ENCODE measurements at regions not wholly inside any gene's neighbourhood (a gene's known extent, or its start where the extent isn't known, plus 50 kb on each side); places are given as distances from the start of the nearest gene placed in this dataset.
"Not testable (repeated sequence)": the region's sequence is repeated elsewhere in the genome, so short reads cannot be mapped to it uniquely, and the experiment has no call there.

DNA sequence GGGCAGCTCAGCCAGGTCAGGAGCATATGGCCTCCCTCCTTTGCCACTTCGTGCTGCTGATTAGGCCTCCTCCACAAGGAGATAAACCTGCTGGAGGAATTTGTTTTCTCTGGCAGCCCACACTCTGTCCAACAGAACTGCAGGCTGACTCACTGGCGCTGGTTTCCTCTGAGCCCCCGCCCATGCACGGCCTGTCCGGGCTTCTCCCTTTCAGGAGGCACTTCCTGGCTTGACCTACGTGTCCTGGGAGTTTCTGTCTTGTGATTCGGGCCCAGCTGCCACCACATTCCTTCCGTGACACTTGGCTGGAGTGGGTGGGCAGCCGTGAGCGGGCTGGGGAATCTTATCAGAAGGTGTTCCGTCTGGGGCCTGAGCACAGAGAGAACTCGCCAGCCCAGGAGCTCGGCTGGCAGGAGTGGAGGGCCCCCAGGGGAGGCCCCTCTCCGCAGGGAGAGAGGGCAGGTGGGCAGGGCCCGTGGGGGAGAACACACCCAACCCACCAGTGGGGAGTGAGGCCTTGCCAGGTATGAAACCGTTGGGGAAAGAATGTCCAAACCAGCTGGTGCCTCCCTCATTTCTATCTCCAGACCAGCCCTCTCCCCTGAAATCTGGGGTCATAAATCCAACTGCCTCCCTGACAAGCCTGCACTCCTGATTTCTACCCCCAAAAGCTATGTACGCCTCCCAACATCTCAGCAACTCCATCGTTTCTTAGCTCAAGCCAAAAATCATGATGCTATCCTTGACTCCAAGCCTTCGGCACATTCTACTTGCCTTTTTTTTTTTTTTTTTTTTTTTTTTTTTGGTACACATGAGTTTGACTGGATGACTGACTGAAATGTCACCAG lies 110.6 kb upstream of the MEF2A start:
- no peak for DNase-seq (ENCODE audit: low read depth, low spot score)
- H3K4me3 ChIP-seq (ENCODE audit: low read length), result no peak overlapping the region

DNA sequence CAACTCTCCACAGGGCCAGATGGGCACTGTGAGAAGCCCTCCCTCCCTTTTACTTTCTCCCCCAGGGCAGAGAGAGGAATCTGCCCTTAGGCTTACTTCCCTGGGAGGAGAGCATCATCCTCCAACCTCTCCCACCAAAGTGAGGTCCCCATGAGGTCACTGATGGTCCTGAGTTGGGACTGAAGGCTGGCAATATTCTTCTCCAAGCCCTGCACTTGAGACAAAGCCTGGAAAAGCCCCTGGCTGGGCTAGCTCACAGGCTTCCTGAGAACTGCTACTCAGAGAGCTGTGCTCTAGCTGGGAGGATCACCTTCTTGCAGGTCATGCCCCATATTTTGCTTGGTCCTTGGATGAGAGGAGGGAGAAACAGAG lies 110.0 kb upstream of the MEF2A start:
- no peak for DNase-seq (ENCODE audit: low read depth, low spot score)
- H3K4me3 ChIP-seq (ENCODE audit: low read length), result no peak overlapping the region

DNA sequence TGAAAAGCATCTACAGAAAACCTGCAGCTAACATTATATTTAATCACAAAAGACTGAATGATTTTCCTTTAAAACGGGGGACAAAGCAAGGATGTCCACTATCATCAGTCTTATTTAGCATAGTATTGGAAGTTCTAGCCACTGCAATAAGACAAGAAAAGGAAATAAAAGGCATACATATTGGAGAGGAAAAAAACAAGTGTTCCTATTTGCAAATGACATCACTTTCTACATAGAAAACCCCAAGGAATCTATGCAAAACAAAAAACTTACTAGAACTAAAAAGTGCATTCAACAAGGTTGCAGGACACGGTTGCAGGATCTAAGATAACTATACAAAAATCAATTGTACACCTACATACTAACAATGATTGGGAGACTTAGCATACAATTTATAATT lies 101.6 kb upstream of the MEF2A start:
- no peak for DNase-seq (ENCODE audit: low read depth, low spot score)
- H3K4me3 ChIP-seq (ENCODE audit: low read length), result no peak overlapping the region

DNA sequence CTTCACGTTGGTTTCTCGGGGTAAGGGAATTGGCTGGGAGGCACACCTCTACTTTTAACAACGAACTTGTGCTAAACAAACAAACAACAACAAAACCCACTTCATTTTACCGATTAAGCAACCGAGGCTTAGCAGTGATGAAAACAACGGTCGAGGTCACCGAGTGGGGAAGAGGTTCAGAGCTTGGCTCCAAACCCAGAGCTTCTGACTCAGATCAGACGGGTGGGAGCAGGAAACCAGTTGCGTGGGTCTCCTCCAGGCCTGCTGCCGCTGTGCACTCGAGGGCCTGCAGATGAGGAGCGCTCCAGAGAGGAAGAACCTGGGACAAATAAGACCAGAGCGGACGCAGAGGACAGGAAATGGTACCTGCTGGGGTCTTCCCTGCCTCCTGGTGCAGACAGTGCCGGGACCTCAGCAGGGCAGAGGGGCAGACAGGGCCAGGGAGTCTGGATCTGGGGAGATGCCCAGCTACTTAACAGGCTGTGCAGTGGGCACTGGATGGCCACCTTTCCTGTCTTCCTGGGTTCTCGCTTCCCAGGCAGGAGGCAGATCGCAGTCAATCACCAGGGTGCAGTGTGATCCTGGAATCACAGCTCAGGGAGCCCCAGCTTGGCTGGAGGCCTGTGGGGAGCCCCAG lies 99.0 kb upstream of the MEF2A start:
- no peak overlapping the region for H3K4me3 ChIP-seq (ENCODE audit: low read length)
- DNase-seq (ENCODE audit: low read depth, low spot score), result no peak

DNA sequence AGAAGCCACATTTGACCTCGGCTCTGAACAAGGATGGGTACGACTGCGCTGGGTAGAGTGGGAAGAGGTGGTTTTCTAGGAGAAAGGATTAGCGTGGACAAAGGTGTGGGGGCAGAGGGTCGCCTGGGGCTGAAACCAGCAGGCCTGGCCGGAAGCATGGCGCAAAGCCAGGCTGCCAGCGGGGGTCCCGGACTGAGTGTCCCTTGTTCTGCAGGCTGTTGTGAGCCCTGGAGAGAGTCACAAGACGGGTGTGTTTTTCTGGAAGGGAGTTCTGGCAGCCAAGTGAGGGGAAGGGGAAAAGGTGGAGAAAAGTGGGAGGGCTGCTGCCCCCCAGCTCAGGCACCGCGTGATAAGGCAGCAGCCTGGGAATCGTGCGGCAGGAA lies 98.5 kb upstream of the MEF2A start:
- no peak overlapping the region for H3K4me3 ChIP-seq (ENCODE audit: low read length)
- DNase-seq (ENCODE audit: low read depth, low spot score), result no peak

DNA sequence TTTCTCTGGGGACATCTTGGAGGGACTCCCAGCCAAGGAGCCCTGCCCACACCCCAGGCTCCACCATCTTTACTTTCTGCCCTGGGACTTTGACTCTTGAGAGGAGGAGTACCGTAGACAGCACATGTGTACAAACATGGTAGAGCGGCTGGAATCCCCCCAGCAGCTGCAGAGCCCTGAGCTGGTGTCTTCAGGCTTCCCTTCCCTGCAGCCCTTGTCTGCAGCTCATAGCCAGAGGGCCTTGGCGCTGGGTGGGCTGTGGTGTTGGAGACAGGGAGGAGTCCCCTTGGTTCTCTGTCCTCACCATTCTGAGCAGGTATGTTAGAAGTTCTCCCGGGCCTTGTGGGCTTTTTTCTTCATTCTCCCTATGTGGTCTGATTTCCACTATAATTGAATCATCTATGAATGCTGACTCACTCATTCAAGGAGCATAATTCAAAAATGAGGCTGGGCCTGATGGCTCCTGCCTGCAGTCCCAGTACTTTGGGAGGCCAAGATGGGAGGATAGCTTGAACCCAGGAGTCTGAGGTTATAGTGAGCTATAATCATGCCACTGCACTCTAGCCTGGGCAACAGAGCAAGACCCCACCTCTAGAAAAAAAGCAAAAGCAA lies 97.8 kb upstream of the MEF2A start:
- H3K4me3 ChIP-seq (ENCODE audit: low read length), result no peak overlapping the region
- DNase-seq (ENCODE audit: low read depth, low spot score), result no peak

DNA sequence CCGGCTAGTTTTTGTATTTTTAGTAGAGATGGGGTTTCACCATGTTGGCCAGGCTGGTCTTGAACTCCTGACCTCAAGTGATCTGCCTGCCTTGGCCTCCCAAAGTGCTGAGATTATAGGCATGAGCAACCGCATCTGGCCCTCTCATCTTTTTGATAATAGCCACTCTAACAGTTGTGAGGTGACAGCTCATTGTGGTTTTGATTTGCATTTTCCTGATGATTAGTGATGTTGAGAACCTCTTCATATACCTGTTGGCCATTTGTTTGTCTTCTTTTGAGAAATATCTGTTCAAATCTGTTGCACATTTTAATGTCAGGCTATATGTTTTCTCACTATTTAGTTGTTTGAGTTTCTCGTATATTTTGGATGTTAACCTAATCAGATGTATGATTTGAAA lies 95.6 kb upstream of the MEF2A start:
- H3K4me3 ChIP-seq (ENCODE audit: low read length); DNase-seq (ENCODE audit: low read depth, low spot score): not testable (repeated sequence)

DNA sequence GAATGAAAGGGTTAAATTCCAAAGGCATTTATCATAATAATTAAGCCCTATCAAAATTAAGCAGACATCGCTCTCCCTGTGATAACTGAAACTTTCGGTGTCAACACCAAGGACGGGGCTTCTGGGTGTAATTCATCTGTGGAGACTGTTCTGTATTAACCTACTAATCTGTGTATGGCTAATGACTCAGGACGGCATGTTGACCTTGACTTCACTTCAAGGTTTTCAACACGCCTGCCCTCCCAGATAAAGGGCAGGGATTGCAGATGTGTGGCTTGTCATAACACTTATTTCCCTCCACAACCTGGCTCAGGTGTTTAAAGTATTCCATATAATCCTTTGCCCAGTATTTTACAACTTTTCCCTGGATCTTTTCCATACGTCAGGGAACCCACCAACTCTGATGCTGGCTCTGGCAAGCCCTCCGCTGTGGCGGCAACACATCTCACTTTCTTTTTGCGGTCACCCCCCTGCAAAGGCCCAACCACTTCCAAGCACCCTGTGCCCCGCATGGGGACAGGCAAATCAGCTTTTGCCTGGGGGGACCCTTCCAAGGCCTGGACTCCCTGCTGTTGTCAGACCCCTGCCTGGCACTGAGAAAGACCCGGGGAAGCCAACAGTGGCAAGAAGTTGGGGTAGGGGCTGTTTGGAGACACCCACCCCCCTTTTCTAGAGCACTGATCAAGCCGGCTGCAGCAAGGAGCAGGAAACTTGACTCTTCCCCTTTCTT lies 93.2 kb upstream of the MEF2A start:
- H3K4me3 ChIP-seq (ENCODE audit: low read length), result no peak overlapping the region
- no peak for DNase-seq (ENCODE audit: low read depth, low spot score)

DNA sequence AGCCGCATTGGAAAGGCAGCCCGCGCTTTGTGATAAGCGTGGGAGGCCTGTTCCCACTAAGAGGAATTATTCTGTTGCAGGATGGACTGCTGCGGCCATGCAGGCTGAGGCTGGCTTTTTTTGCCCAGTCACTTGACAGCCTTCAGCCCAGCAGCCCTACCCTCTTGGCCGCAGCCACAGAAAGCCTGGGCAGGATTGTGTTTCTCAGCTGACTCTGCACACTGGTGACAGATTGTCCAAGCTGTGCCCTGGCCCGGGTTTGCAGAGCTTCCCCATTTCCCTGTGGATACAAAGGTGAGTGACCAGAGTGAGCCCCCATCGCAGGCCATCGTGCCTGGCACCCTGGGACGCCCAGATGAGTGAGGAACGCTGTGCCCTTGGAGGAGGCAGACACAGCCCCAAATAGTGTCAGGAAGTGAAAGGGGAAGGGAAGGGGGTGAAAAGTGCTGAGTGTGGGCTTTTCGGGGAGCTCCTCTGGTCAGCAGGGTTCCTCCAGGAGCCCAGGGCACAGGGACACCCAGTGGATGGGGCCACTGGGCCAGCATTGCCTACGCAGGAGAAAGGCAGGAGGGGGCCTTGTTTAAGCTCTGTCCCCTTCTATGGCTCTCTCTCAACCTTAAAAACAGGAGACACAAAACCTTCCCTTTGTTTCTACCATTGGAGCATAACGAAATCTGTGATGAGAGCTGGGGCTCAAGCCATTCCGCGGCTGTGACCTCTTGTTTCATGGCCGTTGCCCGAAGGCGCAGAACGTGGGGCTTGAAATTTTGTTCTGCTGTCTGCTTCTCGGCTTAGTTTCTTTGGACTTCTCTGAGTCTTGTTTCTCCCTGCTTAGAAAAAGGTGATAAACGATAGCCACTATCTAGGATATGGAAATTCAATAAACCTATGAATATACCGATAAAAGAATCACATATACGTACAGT lies 91.5 kb upstream of the MEF2A start:
- H3K4me3 ChIP-seq (ENCODE audit: low read length), result no peak overlapping the region
- no peak for DNase-seq (ENCODE audit: low read depth, low spot score)

DNA sequence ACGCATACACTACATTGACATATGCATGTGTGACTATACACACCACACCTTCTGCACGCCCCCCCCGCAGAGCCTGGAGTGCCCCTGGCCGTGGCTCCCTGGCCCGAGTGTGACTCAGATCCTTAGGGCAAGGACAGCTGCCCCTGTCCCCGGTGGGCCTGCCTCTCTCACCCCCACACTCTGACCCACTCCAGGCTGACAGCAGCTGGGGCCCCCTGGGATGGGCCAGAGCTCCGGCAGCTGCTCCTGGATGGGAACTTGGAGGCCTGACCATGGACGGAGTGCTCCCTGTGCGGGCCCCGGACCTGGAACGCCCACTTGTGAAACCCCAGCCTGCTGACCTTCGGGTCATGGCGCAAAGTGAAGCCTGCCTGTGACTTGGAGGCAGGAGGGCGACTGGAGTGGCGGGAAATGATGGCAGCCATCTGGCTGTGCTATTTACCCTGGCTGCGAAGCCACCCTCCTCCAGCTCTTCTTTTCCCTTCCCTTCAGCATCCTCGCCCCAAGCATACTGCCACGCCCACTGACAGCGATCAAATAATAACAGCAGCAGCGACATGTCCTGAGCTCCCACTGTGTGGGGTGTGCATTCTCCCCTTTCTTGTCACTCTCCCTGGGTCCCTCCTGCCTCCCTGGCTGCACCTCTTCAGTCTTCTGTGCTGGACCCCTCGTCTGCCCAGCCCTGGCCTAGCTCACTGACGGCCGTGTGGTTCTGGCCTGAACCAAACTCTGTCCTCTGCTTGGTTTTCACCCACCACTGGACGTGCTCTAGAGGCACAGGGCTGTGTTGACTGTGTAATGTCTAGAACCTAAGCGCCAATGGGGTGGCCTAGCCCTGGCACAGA lies 90.7 kb upstream of the MEF2A start:
- H3K4me3 ChIP-seq (ENCODE audit: low read length), result no peak overlapping the region
- DNase-seq (ENCODE audit: low read depth, low spot score), result no peak

DNA sequence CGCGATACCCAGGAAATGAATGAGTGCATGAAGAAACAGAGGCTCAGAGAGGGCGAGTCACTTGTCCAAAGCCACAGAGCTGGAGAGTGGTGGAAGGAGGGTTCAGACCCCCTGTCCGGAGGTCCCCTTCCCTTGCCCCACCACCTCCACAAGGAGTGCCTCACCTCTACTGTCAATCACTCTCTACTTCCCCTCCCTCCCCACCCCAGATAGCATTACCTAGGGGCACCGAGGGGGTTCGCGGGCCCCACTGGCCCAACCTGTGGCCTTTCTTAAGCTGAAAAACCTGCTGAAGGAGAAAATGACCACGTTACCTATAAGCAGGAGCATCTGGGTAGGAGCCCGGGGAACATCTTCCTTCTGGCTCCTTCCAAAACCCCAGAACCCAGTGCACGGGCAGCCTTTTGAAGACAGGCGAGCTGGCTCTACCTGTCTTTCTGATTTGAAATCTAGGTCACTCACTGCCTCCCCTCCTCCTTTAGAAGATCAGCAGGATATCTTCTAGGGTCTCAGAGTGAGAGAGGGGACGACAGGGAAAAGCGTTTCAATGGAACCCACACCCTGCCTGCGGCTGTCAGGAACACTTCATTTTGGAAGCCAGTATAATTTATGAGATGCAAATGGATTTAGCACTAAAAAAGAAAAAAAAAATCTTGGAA lies 89.9 kb upstream of the MEF2A start:
- H3K4me3 ChIP-seq (ENCODE audit: low read length), result no peak overlapping the region
- DNase-seq (ENCODE audit: low read depth, low spot score), result no peak

DNA sequence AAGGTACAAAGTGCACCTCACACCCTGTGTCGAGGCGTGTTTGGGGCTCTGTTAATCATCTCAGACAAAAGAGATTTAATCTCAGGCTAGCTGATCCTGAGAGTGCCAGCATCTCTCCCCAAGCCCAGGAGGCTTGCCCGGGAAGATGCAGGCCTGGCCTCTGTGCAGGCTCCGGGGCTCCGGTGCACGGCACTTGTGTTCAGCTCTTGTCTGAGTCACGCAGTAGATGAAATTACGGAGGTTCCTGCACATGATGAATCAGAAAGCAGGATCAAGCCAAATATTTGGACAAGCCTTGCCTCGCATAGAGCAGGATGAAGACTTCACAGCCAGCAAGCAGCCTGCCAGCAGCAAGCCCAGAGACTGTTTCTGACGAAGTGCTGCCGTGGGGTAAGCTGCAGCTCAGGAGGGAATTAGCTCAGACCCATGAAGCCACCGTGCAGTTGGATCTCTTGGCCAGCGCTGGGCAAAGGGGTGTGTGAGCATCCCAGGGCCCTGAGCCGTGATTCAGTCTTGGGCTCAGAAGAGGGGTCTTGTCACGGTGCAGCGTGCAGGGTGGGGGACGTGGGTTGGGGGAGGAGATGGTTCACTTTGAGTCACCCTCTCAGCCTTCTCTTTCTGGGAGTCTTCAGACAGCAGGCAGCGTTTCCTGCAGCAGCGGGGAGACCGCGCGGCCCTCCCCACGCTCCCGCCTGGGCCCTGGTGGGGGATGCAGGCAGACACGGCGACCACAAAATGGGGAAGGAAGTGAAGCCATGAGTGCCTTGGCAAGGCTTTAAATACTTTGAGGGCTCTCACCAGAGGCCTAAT lies 89.2 kb upstream of the MEF2A start:
- peak; percentile 79 for DNase-seq (ENCODE audit: low read depth, low spot score)
- H3K4me3 ChIP-seq (ENCODE audit: low read length), result no peak overlapping the region

DNA sequence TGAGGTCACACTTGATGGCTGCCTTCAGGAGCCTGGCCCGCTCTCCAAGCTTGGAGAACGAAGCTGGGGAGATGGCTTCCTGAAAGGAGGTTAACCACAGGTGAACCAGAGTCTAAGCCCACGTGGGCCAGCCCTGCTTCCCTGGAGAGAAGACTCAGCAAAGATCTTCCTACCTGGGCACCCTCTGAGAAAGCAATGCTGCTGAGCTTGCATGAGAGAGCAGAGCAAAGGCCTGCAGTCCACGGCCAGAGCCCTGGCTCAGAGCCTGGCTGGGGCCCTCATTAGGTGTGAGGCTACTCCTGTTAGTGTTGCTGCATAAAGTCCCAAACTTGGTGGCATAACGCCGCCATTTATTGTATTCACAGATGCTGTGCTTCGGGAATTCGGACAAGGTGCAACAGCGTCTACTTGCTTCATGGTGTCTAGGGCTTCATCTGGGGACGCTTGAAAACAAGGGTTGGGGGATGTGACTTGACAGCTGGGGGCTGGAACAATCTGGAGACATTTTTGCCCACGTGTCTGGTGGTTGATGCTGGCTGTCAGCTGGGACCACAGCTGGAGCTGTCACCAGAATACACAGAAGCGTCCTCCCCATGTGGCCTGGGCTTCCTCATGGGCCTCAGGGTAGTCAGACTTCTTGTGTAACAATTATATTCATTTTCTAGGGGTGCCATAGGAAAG lies 87.9 kb upstream of the MEF2A start:
- H3K4me3 ChIP-seq (ENCODE audit: low read length), result no peak overlapping the region
- DNase-seq (ENCODE audit: low read depth, low spot score), result no peak

DNA sequence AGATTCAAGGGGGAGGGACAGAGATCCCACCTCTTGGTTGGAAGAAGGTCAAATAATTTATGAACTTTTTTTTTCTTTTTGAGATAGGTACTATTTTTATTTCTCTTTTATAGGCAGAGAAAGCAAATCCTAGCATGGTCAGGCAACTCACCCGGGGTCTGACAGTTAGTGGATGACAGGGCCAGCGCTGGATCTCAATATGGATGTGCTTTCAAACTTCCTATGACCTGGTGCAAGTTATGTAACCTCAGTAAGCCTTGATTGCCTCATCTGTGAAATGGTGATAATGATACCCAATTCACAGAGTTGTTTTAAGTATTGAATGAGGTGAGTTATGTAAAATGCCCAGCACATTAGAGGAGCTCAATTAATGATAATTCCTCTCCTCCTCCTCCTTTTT lies 86.8 kb upstream of the MEF2A start:
- no peak for DNase-seq (ENCODE audit: low read depth, low spot score)

DNA sequence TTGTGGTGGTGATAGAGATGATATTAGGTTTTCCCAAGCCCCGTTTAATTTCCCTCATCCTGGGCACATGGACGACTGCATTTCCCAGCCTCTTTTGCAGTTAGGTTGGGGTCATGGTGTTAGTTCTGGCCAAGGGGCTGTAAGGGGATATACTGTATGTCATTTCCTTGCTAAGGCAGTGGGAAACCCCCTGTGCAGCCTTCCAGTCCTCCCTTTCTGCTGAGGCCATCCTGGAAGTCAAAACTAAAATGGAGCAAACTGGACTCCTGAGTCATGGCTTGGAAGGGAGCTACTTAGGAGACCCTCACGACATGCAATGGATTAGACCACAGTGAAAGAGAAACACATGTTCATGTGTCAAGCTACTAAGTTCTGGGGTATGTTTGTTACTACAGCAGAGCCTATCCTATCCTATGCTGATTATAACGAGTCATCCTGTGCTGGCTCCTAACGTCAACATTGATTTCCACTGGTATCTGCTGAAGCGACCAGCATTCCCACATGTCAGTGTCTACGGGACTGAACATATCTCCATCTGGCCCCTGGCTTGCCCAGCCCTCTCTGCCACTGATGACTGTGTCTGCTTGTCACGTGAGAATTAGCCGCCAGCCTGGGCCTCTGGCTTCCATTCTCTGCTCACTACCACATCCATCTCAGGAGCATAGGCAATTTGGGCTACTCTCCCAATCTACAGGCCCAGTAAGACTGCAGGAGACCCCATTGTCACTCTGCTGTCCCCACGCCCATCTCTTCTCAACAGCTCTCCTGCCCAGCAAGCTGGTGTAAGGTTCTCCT lies 85.6 kb upstream of the MEF2A start:
- DNase-seq (ENCODE audit: low read depth, low spot score), result no peak
- no peak overlapping the region for H3K4me3 ChIP-seq (ENCODE audit: low read length)

More for the DNA sequence above, 86.8 kb upstream of the MEF2A start:
- H3K4me3 ChIP-seq (ENCODE audit: low read length), result no peak overlapping the region

All from Jurkat, Clone E6-1 (cell line).